GM12878 (cell line): ENCODE measurements at regions not wholly inside any gene's neighbourhood (a gene's known extent, or its start where the extent isn't known, plus 50 kb on each side); places are given as distances from the start of the nearest gene placed in this dataset.

Experiments
- ATAC-seq: fragments of 200-7000 bp; cut with Tn5 transposase; 3 replicates; pipeline ENCODE4 v1.9.1; 2020; ENCODE audit warnings: mild to moderate bottlenecking, moderate library complexity
- BruUV-seq: library from RNA; stranded (reverse); fragments of 400-500 nt; replicated peaks from 2 replicates; lab custom pipeline; 2021; lab: Mats Ljungman, UMichigan
- CTCF ChIA-PET: fragments of 300-600 bp; sonication (Branson Sonifier 250); formaldehyde crosslinking; extraction: SDS; loops from one replicate; lab custom pipeline; 2021; ENCODE audit warnings: inconsistent platforms; lab: Yijun Ruan, JAX
- POLR2A ChIA-PET: fragments of 350-600 bp; formaldehyde crosslinking; extraction: SDS; loops from one replicate; lab custom pipeline; 2021; ENCODE audit warnings: inconsistent platforms; lab: Charles Lee
- RAD21 ChIA-PET: fragments of 300-600 bp; sonication (Branson Sonifier 250); formaldehyde crosslinking; loops from one replicate; lab custom pipeline; 2023; ENCODE audit warnings: antibody characterized with exemption; ENCODE audit not compliant: unreplicated experiment; lab: Charles Lee
- SMC1A ChIA-PET: fragments of 300-600 bp; sonication (Branson Sonifier 250); formaldehyde crosslinking; loops from one replicate; lab custom pipeline; 2023; ENCODE audit not compliant: unreplicated experiment, uncharacterized antibody; lab: Charles Lee
- DNase-seq: peaks from one replicate; pipeline ENCODE4 v3.0.0-alpha.2; 2011; ENCODE audit warnings: low read depth, low spot score
- FAIRE-seq: peaks from 3 replicates; lab custom pipeline; 2011; peaks lifted over from hg19 to GRCh38; lab: Jason Lieb, UNC
- H2AFZ ChIP-seq: 2 replicates; pipeline ENCODE4 v1.6.0; 2011; ENCODE audit warnings: low read depth, low read length, control low read depth; ENCODE audit not compliant: control insufficient read depth
- H3K27ac ChIP-seq: 2 replicates; pipeline ENCODE4 v1.5.1; 2011; ENCODE audit warnings: control low read depth; ENCODE audit not compliant: control insufficient read depth, insufficient read depth
- H3K27me3 ChIP-seq, 2 experiments: replicated peaks in 1 of 2; 2 replicates each; pipeline versions ENCODE4 v1.6.0 to v1.6.1; 2011; ENCODE audit warnings: low read length in 1 of 2; ENCODE audit not compliant: control insufficient read depth in 2 of 2, insufficient read depth in 2 of 2
- H3K36me3 ChIP-seq, 2 experiments: 2 replicates each; pipeline ENCODE4 v1.5.1; 2011; ENCODE audit warnings: low read length in 1 of 2; ENCODE audit not compliant: control insufficient read depth in 2 of 2, insufficient read depth in 2 of 2
- H3K4me1 ChIP-seq: 2 replicates; pipeline ENCODE4 v1.6.1; 2011; ENCODE audit warnings: mild to moderate bottlenecking, low read length, moderate library complexity, mixed read lengths; ENCODE audit not compliant: control insufficient read depth, insufficient read depth
- H3K4me2 ChIP-seq: 2 replicates; pipeline ENCODE4 v1.6.0; 2011; ENCODE audit warnings: control low read depth; ENCODE audit not compliant: control insufficient read depth, insufficient read depth
- H3K4me3 ChIP-seq: fragments of 200-600 bp; sonication (generic); 2 replicates; pipeline ENCODE4 v1.5.1; 2016
- H3K79me2 ChIP-seq: 2 replicates; pipeline ENCODE4 v1.6.0; 2011; ENCODE audit warnings: low read length; ENCODE audit not compliant: control insufficient read depth, insufficient read depth
- H3K9ac ChIP-seq: 2 replicates; pipeline ENCODE4 v1.8.0; 2011; ENCODE audit warnings: low read length, control low read depth, mixed read lengths; ENCODE audit not compliant: control insufficient read depth, insufficient read depth
- H3K9me3 ChIP-seq: replicated peaks from 3 replicates; pipeline ENCODE4 v1.5.1; 2011; ENCODE audit warnings: mild to moderate bottlenecking, low read length; ENCODE audit not compliant: control insufficient read depth, insufficient read depth
- H4K20me1 ChIP-seq: 2 replicates; pipeline ENCODE4 v1.6.0; 2011; ENCODE audit not compliant: control insufficient read depth, insufficient read depth
- BACH1 ChIP-seq: fragments of 450-650 bp; IDR thresholded peaks from 2 replicates; pipeline ENCODE4 v1.6.1; 2017; ENCODE audit warnings: mild to moderate bottlenecking, borderline replicate concordance
- CREM ChIP-seq: IDR thresholded peaks from 2 replicates; pipeline ENCODE4 v1.6.1; 2014; ENCODE audit warnings: antibody characterized with exemption, low read depth
- ELK1 ChIP-seq: IDR thresholded peaks from 2 replicates; pipeline ENCODE4 v1.6.1; 2012; ENCODE audit warnings: low read depth, low read length, improper control_type of control experiment
- EZH2 ChIP-seq: IDR thresholded peaks from 2 replicates; pipeline ENCODE4 v1.6.1; 2012; ENCODE audit warnings: low read depth, mild to moderate bottlenecking, control low read depth, inconsistent platforms, low read length, borderline replicate concordance; ENCODE audit not compliant: control insufficient read depth
- FOXK2 ChIP-seq: fragments of 450-650 bp; IDR thresholded peaks from 2 replicates; pipeline ENCODE4 v1.6.1; 2017; ENCODE audit warnings: mild to moderate bottlenecking, moderate library complexity
- IRF3 ChIP-seq: fragments of 450-650 bp; IDR thresholded peaks from 2 replicates; pipeline ENCODE4 v1.6.1; 2014; ENCODE audit warnings: mild to moderate bottlenecking
- JUND ChIP-seq: IDR thresholded peaks from 2 replicates; pipeline ENCODE4 v1.6.1; 2012; ENCODE audit warnings: low read depth, mild to moderate bottlenecking, low read length, improper control_type of control experiment, moderate library complexity
- MEF2A ChIP-seq: IDR thresholded peaks from 2 replicates; pipeline ENCODE4 v1.6.1; 2011; ENCODE audit warnings: low read depth, mild to moderate bottlenecking, low read length, moderate library complexity; ENCODE audit not compliant: insufficient read depth
- PAX5 ChIP-seq: IDR thresholded peaks from 2 replicates; pipeline ENCODE4 v1.6.1; 2011; ENCODE audit warnings: low read depth, low read length, borderline replicate concordance
- PBX3 ChIP-seq: IDR thresholded peaks from 2 replicates; pipeline ENCODE4 v1.6.1; 2011; ENCODE audit warnings: mild to moderate bottlenecking, low read depth, low read length, moderate library complexity; ENCODE audit not compliant: insufficient replicate concordance
- PKNOX1 ChIP-seq: fragments of 450-650 bp; IDR thresholded peaks from 2 replicates; pipeline ENCODE4 v1.6.1; 2016; ENCODE audit warnings: mild to moderate bottlenecking
- SIX5 ChIP-seq: IDR thresholded peaks from 2 replicates; pipeline ENCODE4 v1.6.1; 2011; ENCODE audit warnings: mild to moderate bottlenecking, low read depth, low read length, moderate library complexity; ENCODE audit not compliant: severe bottlenecking
- SP1 ChIP-seq: IDR thresholded peaks from one replicate; pipeline ENCODE4 v1.6.1; 2011; ENCODE audit warnings: low read depth, low read length
- TCF12 ChIP-seq: IDR thresholded peaks from 2 replicates; pipeline ENCODE4 v1.6.1; 2011; ENCODE audit warnings: low read depth, mild to moderate bottlenecking, low read length
- TCF3 ChIP-seq: IDR thresholded peaks from 2 replicates; pipeline ENCODE4 v1.6.1; 2012; ENCODE audit warnings: low read depth, mild to moderate bottlenecking, low read length, borderline replicate concordance; ENCODE audit not compliant: insufficient read depth
- USF1 ChIP-seq: IDR thresholded peaks from 2 replicates; pipeline ENCODE4 v1.6.1; 2011; ENCODE audit warnings: borderline replicate concordance, low read depth, mild to moderate bottlenecking, moderate library complexity, mixed read lengths, low read length; ENCODE audit not compliant: insufficient read depth; ENCODE audit errors: extremely low read length
- ZBTB33 ChIP-seq: fragments of 450-650 bp; IDR thresholded peaks from 2 replicates; pipeline ENCODE4 v1.6.1; 2017; ENCODE audit warnings: mild to moderate bottlenecking
- ZNF217 ChIP-seq: fragments of 450-650 bp; IDR thresholded peaks from 2 replicates; pipeline ENCODE4 v1.6.1; 2017; ENCODE audit warnings: antibody characterized with exemption, mild to moderate bottlenecking
- WGBS: methylation state at CpG from one replicate; pipeline ENCODE4 v1.1.6; 2016; ENCODE audit warnings: low lambda C conversion rate; ENCODE audit not compliant: insufficient replicate concordance, insufficient coverage; ENCODE audit errors: missing lambda C conversion rate; 5-methylcytosine and 5-hydroxymethylcytosine counted together
- in situ Hi-C: fragments of 300-500 bp; cut with MboI; formaldehyde crosslinking; loops from 9 replicates; pipeline ENCODE4 v1.14.3; 2018; ENCODE audit warnings: mixed read lengths
- intact Hi-C: fragments of 100-400 bp; cut with micrococcal nuclease; formaldehyde crosslinking; loops from one replicate; pipeline ENCODE4 v1.14.2; 2022; ENCODE audit not compliant: unreplicated experiment

- Histone ChIP-seq H3K9me3 (no peaks in the 10 kb centered on the region), H3K4me1 (no peaks in the 10 kb centered on the region), H3K79me2 (no peaks in the 10 kb centered on the region), H3K27ac (no peak overlapping the region), H2AFZ (no peak overlapping the region), H3K4me3 (no peak overlapping the region), H3K9ac (no peak overlapping the region), H4K20me1 (no peaks in the 10 kb centered on the region), H3K4me2 (no peak overlapping the region), H3K27me3 (no peaks in the 10 kb centered on the region), H3K36me3 (no peaks in the 10 kb centered on the region)
- DNase-seq (no peak), ATAC-seq (no peak), FAIRE-seq (no peak)
- WGBS = 8% methylated on average over 3 of the region's 3 CpGs
- intact Hi-C loops = no loop called here
- ChIA-PET CTCF (no interaction called here), RAD21 (no interaction called here), SMC1A (no interaction called here), POLR2A (no interaction called here)
- BruUV-seq = no TSS peak
- in situ Hi-C loops = no loop called here
- TF ChIP-seq ZNF217 = no peak
- no peak for TF ChIP-seq PBX3
- TF ChIP-seq PAX5 = no peak
- TF ChIP-seq MEF2A = no peak
- no peak for TF ChIP-seq TCF3
- TF ChIP-seq USF1 = no peak
- no peak for TF ChIP-seq FOXK2
- TF ChIP-seq PKNOX1 = no peak
- no peak for TF ChIP-seq CREM
- no peak for TF ChIP-seq IRF3
- TF ChIP-seq TCF12 = no peak
- TF ChIP-seq SP1 = no peak
- TF ChIP-seq EZH2 = no peak
- no peak for TF ChIP-seq ELK1
- TF ChIP-seq BACH1 = no peak
- TF ChIP-seq SIX5 = no peak
- no peak for TF ChIP-seq JUND
- TF ChIP-seq ZBTB33 = no peak
Observed at GRCh38 chr2:107721178-107721577, 105.5 kb upstream of the RGPD4 start.
